ENCODE measurements at regions not wholly inside any gene's neighbourhood (a gene's known extent, or its start where the extent isn't known, plus 50 kb on each side); places are given as distances from the start of the nearest gene placed in this dataset.

DNA sequence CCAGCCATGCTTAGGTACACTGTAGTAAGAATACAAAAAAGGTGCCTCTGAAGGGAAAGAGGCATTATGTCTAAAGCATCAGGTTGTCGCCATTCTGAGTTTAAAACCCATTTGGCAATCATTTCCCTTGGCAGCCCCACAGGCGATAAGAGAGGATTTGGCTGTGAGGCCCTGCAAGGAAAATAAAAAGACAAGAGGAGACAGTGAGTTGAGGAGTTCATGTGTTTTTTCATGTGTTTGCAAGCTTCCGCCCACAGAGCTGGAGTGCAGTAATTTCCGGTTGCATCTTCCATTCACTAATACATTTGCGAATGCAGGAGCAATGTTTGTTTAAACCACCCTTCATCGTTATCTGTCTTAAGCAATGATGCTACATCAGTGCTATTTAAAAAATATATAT is 138.5 kb upstream of the SOX4 start:
- TF ChIP-seq CTCF (IDR thresholded peaks at IDR 0.05) (no peak), POLR2A (IDR thresholded peaks at IDR 0.05) (no peak)

All from body of pancreas (tissue), 4 donors.